ENCODE measurements at regions not wholly inside any gene's neighbourhood (a gene's known extent, or its start where the extent isn't known, plus 50 kb on each side); places are given as distances from the start of the nearest gene placed in this dataset.

DNA sequence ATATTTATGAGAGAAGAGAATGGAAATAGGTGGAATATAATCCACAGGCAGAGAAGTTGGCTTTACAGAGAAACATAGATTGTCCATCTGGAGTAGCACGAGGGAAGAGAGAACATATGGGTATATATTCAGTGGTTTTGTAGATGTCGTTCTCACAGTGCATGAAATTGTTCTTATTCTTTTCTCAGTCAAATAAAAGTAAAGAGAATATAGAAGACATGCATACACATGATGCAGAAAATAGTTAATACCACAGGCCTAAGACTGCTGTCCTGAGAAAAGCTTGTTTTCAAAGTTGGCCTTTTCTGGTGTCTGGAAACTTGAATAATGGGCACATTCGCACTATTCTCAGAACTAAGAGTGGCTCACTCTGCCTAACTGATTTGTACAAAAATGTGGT is 378.1 kb downstream of the GABRG1 start:
- H3K27ac Mint-ChIP-seq (ENCODE audit: unreplicated experiment): no peak overlapping the region
- no peak for DNase-seq
- no peak overlapping the region for H3K4me3 Mint-ChIP-seq (ENCODE audit: unreplicated experiment)
- H3K4me1 Mint-ChIP-seq (ENCODE audit: low read depth, unreplicated experiment): no peaks in the 10 kb centered on the region
- intact Hi-C loops (cut with micrococcal nuclease; ENCODE audit: unreplicated experiment): no loop called here
- H3K4me1 ChIP-seq: no peaks in the 10 kb centered on the region
- ChIA-PET POLR2A (no interaction called here), CTCF (no interaction called here)
- H3K27me3 ChIP-seq (replicated peaks; ENCODE audit: control insufficient read depth, insufficient read depth, low read length): no peaks in the 10 kb centered on the region
- TF ChIP-seq, protein P1, sequence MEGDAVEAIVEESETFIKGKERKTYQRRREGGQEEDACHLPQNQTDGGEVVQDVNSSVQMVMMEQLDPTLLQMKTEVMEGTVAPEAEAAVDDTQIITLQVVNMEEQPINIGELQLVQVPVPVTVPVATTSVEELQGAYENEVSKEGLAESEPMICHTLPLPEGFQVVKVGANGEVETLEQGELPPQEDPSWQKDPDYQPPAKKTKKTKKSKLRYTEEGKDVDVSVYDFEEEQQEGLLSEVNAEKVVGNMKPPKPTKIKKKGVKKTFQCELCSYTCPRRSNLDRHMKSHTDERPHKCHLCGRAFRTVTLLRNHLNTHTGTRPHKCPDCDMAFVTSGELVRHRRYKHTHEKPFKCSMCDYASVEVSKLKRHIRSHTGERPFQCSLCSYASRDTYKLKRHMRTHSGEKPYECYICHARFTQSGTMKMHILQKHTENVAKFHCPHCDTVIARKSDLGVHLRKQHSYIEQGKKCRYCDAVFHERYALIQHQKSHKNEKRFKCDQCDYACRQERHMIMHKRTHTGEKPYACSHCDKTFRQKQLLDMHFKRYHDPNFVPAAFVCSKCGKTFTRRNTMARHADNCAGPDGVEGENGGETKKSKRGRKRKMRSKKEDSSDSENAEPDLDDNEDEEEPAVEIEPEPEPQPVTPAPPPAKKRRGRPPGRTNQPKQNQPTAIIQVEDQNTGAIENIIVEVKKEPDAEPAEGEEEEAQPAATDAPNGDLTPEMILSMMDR (IDR thresholded peaks at IDR 0.05; ENCODE audit: insufficient read depth in 1 of 2, low read depth in 1 of 2, low read length in 1 of 2, severe bottlenecking in 1 of 2, unreplicated experiment in 1 of 2): no peak
- no peak overlapping the region for H3K4me3 ChIP-seq (ENCODE audit: low read depth, low read length)
- H3K9me3 Mint-ChIP-seq (ENCODE audit: unreplicated experiment): no peaks in the 10 kb centered on the region
- no TSS peak for BruUV-seq (replicated peaks)
- no peaks in the 10 kb centered on the region for H3K36me3 Mint-ChIP-seq (ENCODE audit: insufficient read depth, unreplicated experiment)
- 0 out of 2 replicates have a peak, but pooled peaks cover under 1% of the 10 kb centered on the region for H3K9me3 ChIP-seq
- no peaks in the 10 kb centered on the region for H3K36me3 ChIP-seq (ENCODE audit: control insufficient read depth, insufficient read depth, low read length)
- peaks cover 3% of the 10 kb centered on the region for H3K27me3 Mint-ChIP-seq (ENCODE audit: insufficient read depth, unreplicated experiment)

DNA sequence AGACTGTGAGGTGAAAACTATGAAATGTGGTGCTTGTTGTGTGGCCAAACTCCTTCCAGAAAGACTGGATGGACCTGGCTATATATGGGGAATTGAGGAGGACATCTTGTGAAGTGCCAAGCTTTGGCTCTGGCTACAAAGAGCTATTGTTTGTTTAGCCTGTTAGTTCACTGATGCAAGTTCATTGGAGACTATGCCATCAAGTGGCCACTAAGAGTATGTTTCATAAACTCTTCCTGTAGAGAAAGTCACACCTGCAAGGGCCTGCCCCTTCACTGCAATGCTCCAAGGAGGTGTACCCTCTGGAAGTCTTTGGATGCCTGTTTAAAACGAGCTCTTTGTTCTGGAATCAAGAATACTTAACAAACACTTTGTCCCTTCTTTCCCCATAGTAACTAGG is 382.0 kb downstream of the GABRG1 start:
- no peaks in the 10 kb centered on the region for H3K4me1 ChIP-seq
- H3K36me3 ChIP-seq (ENCODE audit: control insufficient read depth, insufficient read depth, low read length): no peaks in the 10 kb centered on the region
- Mint-ChIP-seq H3K27me3 (ENCODE audit: insufficient read depth, unreplicated experiment) (peaks cover 3% of the 10 kb centered on the region), H3K9me3 (ENCODE audit: unreplicated experiment) (no peaks in the 10 kb centered on the region), H3K4me3 (ENCODE audit: unreplicated experiment) (no peak overlapping the region), H3K4me1 (ENCODE audit: low read depth, unreplicated experiment) (no peaks in the 10 kb centered on the region), H3K27ac (ENCODE audit: unreplicated experiment) (no peak overlapping the region), H3K36me3 (ENCODE audit: insufficient read depth, unreplicated experiment) (no peaks in the 10 kb centered on the region)
- peak in 1 of 2 experiments; percentile 2 for DNase-seq
- POLR2A ChIA-PET: no interaction called here
- no TSS peak for BruUV-seq (replicated peaks)
- no peaks in the 10 kb centered on the region for H3K27me3 ChIP-seq (replicated peaks; ENCODE audit: control insufficient read depth, insufficient read depth, low read length)
- H3K4me3 ChIP-seq (ENCODE audit: low read depth, low read length): no peak overlapping the region
- intact Hi-C loops (cut with micrococcal nuclease; ENCODE audit: unreplicated experiment): loop anchor here (1.0 kb wide), 1 partner anchor 289 kb away; no protein-coding TSS in a partner anchor
- H3K9me3 ChIP-seq: peaks cover 6% of the 10 kb centered on the region; the same call in 1 of the 2 replicates
- TF ChIP-seq, protein P1 (IDR thresholded peaks at IDR 0.05; ENCODE audit: insufficient read depth in 1 of 2, low read depth in 1 of 2, low read length in 1 of 2, severe bottlenecking in 1 of 2, unreplicated experiment in 1 of 2): peak in 1 of 2 experiments; percentile 14
- CTCF ChIA-PET: interaction anchor here (1.5 kb wide), 1 partner anchor 289 kb away, joined by 6 read pairs; no protein-coding TSS in a partner anchor

DNA sequence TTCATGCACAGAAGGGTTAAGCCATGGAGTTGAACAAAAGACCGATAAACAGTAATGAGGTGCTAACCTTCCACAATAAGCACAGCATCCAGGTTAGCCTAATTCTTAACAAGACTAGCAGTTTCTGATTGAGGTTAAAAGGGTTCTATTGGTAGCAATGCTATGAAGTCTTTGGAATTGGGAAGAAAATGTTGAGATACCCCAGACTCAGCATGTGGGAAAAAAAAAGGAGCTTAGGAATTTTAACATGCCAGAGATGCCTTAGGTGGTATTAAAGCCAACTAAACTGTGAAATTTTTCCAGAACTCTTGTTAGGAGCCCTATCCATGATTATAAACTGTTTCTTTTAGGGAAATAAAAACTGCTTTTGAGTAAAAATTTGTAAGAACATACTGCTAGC is 391.7 kb downstream of the GABRG1 start:
- no peak overlapping the region for H3K27ac Mint-ChIP-seq (ENCODE audit: unreplicated experiment)
- ChIA-PET CTCF (no interaction called here), POLR2A (no interaction called here)
- intact Hi-C loops (cut with micrococcal nuclease; ENCODE audit: unreplicated experiment): no loop called here
- Histone ChIP-seq H3K36me3 (ENCODE audit: control insufficient read depth, insufficient read depth, low read length) (no peaks in the 10 kb centered on the region), H3K9me3 (no peaks in the 10 kb centered on the region), H3K4me3 (ENCODE audit: low read depth, low read length) (no peak overlapping the region), H3K27me3 (replicated peaks; ENCODE audit: control insufficient read depth, insufficient read depth, low read length) (no peaks in the 10 kb centered on the region), H3K4me1 (no peaks in the 10 kb centered on the region)
- BruUV-seq (replicated peaks): no TSS peak
- TF ChIP-seq, protein P1 (IDR thresholded peaks at IDR 0.05; ENCODE audit: insufficient read depth in 1 of 2, low read depth in 1 of 2, low read length in 1 of 2, severe bottlenecking in 1 of 2, unreplicated experiment in 1 of 2): no peak
- no peak for DNase-seq
- peaks cover 7% of the 10 kb centered on the region for H3K27me3 Mint-ChIP-seq (ENCODE audit: insufficient read depth, unreplicated experiment)
- no peaks in the 10 kb centered on the region for H3K9me3 Mint-ChIP-seq (ENCODE audit: unreplicated experiment)
- no peak overlapping the region for H3K4me3 Mint-ChIP-seq (ENCODE audit: unreplicated experiment)
- no peaks in the 10 kb centered on the region for H3K4me1 Mint-ChIP-seq (ENCODE audit: low read depth, unreplicated experiment)
- H3K36me3 Mint-ChIP-seq (ENCODE audit: insufficient read depth, unreplicated experiment): no peaks in the 10 kb centered on the region

All from Caco-2 (cell line).